HG03139 (cell line): ENCODE measurements at regions not wholly inside any gene's neighbourhood (a gene's known extent, or its start where the extent isn't known, plus 50 kb on each side); places are given as distances from the start of the nearest gene placed in this dataset.
"Not testable (repeated sequence)": the region's sequence is repeated elsewhere in the genome, so short reads cannot be mapped to it uniquely, and the experiment has no call there.

Source experiments
- ATAC-seq: cut with Tn5 transposase; IDR thresholded peaks from one replicate; pipeline ENCODE4 v1.9.1; 2021; ENCODE audit not compliant: unreplicated experiment

DNA sequence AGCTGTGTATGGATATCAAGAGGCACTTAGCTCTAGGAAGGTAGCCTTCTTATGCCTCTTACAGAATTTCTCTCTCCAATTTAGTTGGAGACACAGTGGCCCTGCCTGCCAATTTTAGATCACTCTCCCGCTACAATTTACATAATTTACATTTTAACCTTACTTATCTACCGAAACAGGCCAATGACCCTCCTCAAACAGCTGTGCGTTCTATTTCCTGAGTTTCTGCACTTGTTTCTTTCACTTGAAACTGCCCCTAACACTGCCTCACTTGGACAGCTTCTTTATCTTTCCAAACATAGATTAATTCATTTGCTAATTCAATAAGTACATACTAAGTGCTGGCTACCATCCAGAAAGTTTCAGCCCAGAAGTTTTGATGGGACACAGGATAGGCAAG lies 52.9 kb upstream of the HDDC2 start:
- no peak for ATAC-seq

DNA sequence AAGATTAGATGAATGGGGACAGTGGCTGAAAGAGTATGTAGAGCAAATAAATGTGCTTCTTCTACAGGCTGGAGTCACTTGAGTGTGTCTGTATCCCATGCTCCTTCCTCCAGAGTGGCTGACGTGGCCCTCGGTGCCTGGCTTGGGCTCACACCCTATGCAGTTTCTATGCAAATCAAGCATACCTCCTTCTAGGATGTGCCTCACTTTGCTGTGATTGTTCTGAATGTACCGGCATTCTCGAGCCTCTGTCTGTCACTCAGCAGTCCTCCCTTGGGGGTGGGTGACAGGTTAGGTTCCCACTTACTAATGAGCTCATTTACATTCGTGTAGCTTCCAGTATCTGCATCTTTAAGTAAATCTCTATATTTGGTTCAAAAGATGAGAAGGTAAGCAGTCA lies 55.1 kb upstream of the HDDC2 start:
- ATAC-seq: no peak

DNA sequence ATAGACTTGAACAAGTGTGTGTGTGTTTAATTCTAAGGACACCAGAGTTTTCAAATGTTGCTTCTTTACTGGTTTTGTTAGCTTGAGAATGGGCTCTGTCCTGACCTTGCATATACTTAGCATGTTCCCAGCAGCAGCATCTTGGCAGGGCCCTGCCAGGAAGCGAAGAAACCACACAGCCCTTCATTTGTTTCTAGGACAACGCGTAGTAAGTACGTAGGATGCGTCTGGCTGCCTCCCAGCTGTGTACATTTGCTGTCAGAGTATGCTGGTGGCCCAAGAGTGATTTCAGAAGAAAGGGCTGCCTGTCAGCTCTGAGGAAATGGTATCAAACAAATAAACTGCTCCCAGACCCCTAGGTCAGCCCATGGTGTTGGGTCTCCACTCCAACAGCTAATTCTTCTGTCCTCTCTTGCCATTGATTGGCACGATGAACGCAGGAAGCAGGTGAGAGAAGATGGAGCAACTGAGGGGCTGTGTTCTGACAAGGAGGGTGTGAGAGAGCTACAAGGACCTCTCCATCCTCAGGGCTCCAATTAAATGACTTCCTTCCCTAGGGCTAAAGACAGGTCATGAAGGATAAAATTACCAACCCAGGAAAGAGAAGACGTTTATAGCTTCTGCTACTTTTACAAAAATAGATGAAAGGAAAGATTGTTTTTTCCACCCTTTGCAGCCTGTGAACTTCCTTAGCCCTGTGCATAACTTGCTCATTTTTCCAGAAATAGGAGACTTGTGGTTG lies 55.9 kb upstream of the HDDC2 start:
- ATAC-seq: peak; percentile 64

DNA sequence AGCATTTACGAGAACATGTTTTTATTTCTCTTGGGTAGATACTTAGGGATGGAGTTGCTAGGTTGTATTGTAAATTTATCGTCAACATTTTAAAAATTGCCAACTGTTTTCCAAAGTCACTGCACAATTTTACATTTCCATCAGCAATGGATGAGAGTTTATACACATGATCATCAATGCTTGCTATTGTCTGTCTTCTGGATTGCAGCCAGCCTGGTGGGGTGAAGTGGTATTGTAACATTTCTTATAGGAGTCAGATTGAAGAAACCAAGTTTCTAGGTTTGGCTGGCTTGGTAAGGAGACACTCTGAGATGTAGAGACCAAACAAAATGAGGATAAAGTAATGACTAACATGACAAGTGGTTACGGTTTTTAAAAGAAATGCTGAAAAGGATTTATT lies 57.1 kb upstream of the HDDC2 start:
- ATAC-seq: no peak

DNA sequence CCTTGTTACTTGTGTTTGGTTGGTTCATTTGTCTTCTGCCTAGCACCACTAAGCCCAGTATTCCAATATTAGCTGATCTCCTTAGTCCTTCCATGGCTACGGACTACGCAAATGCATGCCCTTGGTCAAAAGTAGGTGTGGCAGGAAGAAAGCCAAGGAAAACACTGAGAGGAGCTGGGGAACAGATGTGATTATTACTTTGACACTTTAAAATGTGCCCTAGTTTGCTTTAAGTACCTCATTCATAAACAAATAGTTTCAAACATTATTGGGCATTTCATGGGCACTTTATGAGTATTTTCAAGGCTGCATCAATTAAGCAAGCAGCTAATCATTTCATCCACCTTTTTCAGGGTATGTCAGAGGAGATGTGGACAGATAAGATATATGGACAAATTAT lies 60.1 kb upstream of the HDDC2 start:
- ATAC-seq: no peak

DNA sequence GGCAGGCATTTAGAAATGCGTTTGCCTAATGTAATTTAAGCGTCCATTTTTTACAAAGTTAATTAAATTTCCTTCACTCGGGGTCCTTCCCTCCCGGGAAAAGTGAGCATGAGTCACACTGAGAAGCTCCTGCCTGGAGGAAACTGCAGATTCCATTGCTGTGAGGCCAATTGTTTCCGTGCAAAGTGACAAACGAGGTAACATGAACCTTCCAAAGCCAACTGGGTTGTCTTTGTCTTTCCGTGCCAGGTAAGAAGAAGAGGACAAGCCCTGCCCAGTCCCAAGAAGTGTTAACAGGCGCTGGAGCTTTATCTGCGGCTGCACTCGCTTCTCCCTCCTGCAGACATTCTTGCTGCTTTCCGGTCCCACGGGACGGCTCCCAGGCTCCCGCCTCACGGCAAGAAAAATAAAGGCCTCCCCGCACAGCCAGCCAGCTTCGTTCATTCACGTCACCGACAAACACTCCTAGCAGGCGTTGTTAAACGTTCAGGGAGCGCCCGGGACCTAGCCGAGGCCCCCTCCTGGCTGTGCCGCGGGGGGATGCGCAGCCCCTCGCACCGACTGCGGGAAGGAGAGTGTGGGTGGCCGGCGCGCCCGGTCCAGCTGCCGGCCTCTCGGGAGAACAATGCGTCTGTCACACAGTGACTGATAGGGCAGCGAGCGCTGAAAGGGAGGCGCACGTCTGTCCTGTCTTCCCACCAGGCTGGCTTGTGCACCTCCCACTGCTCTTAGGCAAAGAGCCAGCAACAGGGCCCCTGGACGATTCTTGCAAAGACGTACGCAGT lies 61.5 kb upstream of the HDDC2 start:
- ATAC-seq: no peak

DNA sequence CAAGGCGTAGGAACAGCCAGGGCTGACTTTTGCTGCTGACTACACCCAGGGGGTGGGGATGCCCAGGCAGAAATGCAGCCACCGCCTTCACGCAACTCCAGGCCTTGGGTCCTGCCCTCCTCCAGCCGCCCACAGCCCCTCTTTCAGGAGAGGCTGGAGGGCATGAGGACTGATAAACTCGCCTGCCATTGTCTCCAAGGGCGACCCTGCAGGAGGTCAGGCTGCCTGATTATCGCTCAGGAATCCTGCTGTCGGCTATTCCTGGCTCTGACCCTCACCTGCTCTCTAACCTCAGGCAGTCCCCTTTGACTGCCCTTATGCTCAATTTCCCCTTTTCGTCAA lies 62.0 kb upstream of the HDDC2 start:
- no peak for ATAC-seq

DNA sequence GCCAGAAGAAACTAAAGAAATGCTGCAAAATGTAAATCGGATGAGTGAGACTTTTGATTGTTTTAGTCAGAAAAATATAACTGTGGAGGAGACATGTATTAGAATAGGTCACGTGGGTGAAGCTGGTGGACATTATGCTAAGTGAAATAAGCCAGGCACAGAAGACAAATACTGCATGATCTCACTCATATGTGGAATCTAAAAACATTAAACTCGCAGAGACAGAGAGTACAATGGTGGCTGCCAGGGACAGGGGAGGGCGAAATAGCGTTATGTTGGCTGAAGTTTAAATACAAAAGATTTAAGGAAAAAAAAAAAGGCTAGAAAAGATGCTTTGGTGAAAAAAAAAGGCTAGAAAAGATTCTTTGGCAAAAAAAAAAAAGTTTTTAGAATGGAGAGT lies 63.5 kb upstream of the HDDC2 start:
- ATAC-seq: no peak

DNA sequence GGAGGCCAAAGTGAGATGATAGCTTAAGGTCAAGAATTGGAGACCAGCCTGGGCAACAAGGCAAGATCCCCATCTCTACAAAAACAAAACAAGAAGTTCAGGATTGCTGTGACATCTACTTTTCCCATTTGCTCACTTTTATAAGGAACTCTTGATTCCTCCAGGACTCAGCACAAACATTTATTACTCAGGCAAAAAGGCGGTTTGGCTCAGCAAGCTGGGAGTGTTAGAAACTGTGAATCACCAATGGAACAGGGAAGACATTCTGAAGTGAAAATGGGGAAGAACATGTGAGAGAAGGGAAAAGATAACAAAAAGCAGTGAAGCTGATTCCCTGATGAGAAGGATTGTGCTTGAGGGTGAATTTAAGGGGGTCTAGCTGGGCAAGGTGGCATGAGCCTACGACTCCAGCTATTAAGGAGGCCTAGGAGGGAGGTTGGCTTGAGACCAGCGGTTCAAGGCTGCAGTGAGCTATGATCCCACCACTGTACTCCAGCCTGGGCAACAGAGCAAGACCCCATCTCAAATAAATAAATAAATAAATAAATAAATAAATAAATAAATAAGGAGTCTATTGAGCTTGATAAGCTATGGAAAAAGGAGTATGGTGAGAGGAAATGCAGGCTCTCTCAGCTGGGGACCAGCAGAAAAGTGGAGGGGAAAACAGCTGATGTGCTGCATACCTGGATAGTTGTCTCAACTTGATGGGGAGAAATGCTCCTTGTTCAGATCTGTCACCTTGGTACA lies 65.4 kb upstream of the HDDC2 start:
- ATAC-seq: no peak

DNA sequence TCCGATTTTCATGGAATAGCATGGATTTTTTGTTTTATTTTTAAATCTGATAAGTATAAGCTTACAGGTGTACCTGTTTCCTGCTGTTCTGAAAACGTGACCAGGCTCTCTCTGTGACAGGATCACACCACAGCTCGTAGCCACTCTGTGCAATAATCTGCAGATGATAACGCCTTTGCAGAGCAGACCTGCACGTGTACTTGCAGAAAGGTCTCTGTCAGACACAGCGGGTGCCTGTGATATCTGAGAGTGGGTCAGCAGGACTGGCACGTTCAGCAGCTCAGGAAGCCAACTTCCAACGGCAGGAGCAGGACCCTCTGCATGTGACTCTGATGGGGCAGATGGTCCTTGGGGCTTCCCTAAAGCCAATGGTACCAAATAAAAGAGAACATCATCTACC lies 68.6 kb upstream of the HDDC2 start:
- no peak for ATAC-seq

DNA sequence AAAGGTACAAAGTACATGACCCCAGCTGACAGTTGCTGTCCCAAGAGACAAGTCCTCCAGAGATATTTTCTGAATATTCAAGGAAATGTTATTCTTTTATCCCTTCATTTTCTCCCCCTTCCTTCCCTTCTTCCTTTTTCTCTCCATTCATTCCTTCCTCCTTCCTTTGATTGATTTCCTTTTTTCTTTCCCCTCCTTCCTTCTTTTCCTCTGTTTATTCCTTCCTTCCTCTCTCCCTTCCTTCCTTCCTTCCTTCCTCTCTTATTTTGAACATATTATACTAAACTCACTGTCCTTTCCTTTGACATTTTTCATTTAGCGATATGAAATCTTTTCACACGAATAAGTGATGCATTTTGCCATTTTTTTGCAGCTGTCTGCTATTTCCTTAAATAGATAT lies 73.2 kb upstream of the HDDC2 start:
- no peak for ATAC-seq

DNA sequence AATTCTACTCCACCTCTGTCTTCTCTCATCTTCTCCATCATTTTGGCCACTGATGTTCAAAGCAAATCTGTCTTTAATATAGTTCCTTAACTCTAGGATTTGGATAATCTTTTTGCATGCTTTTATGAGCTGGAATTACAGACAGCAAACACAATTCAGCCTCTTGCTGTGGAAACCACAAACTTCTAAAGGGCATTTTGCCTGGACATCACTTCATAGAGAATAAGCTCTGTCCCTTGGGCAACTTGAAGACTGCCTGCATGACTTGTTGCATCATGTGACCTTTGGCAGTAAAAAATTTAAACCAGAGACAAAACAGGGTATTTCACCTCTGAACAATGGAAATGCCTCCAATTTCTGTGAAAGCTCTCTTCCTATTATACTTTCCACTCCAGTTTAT lies 74.1 kb upstream of the HDDC2 start:
- ATAC-seq: no peak

DNA sequence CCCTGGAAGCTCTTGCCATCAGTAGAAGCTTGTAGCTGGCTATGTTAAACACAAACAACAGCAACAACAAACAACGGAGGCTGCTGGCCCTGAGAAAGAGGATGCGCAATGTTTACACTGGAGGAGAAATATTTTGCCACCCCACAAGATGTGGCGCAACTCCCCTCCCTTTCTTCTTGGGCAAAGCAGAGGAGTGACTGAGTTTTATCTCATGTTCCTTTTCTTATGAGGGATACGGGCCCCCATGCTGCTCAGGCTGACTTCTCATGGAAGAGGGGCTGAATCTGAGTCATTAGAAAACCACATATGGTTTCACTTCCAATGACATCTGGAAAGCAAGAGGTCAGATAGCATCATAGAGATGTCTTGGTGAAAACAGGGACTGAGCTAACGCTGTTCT lies 75.9 kb upstream of the HDDC2 start:
- no peak for ATAC-seq

DNA sequence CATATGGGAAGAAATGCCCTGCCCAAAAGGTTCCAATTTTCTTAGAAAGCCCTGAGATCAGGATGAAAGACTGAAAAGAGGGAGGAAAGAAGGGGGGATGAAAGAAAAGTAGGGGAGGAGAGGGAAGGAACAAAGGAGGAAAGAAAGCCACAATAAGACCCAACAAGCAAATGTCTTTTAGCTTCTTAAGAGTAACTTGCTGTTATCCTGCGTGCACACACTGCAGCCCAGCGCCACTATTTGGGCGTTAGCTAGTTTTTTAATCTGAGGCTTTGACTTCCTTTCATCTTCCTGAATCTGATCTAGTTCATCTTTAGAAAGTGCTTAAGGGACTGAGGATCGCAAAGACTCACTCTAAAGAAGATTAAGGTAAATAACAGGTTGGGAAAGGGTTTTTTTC lies 77.4 kb upstream of the HDDC2 start:
- no peak for ATAC-seq

DNA sequence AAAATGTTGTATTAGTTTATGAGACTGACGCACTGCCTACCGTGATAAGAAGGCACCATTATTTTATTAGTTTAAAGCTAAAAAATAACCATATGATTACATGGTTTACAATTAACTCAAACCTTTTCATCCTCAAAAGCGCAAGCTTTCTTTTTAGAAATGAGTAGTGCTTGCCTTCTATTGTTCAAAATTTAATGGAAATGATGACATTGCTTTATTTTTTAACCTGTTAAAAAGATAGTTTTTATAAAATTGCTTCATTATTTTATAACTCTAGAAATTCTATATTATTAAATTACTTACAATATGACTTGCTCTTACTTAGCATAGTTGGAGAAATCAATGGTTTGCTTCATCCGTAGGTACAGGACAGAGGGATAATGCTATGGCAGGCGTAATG lies 78.7 kb upstream of the HDDC2 start:
- no peak for ATAC-seq

DNA sequence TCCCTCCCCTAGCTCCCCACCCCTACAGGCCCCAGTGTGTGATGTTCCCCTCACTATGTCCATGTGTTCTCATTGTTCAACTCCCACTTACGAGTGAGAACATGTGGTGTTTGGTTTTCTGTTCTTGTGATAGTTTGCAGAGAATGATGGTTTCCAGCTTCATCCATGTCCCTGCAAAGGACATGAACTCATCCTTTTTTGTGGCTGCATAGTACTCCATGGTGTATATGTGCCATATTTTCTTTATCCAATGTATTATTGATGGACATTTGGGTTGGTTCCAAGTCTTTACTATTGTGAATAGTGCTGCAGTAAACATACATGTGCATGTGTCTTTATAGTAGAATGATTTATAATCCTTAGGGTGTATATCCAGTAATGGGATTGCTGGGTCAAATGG lies 84.6 kb upstream of the HDDC2 start:
- ATAC-seq: not testable (repeated sequence)

DNA sequence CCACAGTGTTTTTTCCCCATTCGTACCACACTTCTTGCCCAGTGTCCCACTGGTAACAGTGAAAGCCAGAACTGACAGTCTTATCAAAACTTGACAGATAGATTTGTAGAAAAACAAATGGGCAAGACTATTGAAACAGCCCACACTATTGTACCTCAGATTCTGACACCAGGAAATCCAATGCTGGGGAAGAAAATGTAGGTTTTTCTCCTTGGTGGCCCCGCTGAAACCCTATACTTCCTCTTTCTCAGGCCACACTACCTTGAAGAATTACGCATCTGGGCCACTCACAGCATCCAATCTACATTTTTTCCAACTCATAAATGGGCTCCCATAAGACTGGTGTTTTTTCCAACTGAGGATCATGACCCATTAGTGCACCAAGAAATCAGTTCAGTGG lies 90.9 kb upstream of the HDDC2 start:
- ATAC-seq: peak; percentile 74

DNA sequence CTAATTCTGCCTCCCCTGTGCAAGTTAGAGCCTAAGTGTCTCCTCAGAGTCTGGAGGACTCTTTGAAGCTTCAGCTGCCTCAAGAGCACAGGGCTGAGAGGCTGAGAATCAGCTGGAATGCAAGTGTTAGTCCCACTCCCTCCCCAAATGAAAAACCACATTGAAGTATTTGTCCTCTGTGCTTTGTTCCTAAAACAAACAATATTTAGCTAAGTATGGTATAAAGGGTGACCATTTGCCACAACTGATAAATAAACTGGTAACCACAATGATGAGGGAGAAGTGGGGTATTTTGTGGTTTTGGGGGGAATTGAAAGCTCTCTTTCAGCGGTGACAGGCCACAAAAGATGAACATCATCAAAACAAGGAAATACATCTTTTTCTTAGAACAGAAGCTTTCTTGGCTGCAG lies 91.7 kb upstream of the HDDC2 start:
- peak; percentile 55 for ATAC-seq

DNA sequence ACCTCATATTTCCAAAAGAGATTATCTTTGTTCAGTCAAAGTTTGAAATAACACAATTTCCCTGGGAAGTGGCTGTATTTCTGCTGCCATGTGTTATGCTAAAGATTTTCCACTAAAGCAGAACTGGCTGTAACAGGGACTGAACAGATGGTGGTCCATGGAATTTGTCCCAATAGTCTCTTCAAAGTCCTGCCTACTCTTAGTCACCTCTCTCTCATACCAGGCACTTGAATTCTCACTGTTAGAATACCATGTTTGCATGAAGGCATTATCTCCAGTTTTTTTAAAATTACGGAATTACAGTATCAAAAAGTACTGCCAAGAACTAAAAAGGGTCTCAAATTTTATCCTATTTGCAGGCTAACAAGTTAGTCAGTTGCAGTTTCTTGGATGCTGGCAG lies 105.0 kb upstream of the HDDC2 start:
- no peak for ATAC-seq

DNA sequence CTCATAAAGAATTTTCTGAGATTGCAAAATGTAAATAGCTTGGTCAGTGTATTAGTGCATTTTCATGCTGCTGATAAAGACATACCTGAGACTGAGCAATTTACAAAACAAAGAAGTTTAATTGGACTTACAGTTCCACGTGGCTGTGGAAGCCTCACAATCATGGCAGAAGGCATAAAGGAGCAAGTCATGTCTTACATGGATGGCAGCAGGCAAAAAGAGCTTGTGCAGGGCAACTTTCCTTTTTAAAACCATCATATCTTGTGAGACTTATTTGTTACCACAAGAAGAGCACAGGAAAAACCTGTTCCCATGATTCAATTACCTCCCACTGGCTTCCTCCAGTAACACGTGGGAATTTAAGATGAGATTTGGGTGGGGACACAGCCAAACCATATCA lies 112.7 kb upstream of the HDDC2 start:
- no peak for ATAC-seq

DNA sequence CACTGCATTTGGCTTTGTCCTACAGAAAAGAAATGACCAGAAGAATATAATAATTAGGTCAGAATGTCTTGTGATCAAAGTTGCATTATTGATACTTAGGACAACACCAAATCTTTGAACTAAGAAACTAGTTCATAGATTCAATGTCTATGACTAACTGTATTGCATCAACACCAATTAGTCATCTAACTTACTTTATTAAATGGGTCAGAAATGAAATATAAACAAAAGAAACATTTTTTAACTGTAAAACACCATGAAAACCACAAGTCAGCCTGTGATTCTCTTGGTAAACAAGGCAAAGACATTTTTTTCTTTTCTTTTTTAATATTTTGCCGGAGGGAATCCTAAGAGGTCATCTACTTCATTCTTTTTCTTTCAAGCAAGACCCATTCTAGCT lies 114.1 kb upstream of the HDDC2 start:
- no peak for ATAC-seq

DNA sequence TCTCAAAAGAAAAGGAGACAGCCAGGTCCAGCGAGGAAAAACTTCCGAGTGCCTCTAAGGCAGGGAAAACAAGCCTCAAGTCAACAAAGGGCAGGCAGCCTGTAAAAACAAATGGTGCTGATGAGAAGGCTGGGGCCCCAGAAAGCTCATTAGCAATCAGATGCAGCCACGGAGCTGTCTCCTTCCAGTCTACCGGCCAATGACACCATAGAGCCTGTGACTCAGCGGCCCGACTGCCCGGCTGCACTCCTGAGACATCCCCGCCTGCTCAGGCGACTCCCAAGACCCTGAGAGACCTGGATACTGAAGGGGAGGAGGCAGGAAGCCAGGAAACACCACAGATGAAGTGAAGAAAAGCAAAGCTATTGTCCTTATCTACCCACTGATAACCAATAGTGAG lies 120.1 kb upstream of the HDDC2 start:
- no peak for ATAC-seq
